Activated T-helper 1 cell treated with anti-CD3 and anti-CD28 coated beads, Interleukin-12 subunit alpha, Interleukin-12 subunit beta, Interleukin-2, Interleukin-4 antibody, amounts not matched to agents 30 ng/mL and 10 ng/mL and 1 ng/mL, durations not matched to agents 14 hours and 24 hours and 36 hours (primary cell): ENCODE measurements at regions not wholly inside any gene's neighbourhood (a gene's known extent, or its start where the extent isn't known, plus 50 kb on each side); places are given as distances from the start of the nearest gene placed in this dataset.

Experiments
- DNase-seq: peaks from one replicate; pipeline ENCODE4 v3.0.0; 2021; ENCODE audit warnings: low spot score
- H3K27ac Mint-ChIP-seq: one replicate; pipeline ENCODE4 v1.8.0; 2021; ENCODE audit warnings: mild to moderate bottlenecking, mixed read lengths
- H3K27me3 Mint-ChIP-seq: one replicate; pipeline ENCODE4 v1.8.0; 2022; ENCODE audit warnings: mild to moderate bottlenecking, moderate library complexity, mixed read lengths; ENCODE audit not compliant: insufficient read depth
- H3K36me3 Mint-ChIP-seq: one replicate; pipeline ENCODE4 v1.8.0; 2021; ENCODE audit warnings: low read depth, mixed read lengths
- H3K4me1 Mint-ChIP-seq: one replicate; pipeline ENCODE4 v1.8.0; 2021; ENCODE audit warnings: low read depth, mixed read lengths
- H3K4me3 Mint-ChIP-seq: one replicate; pipeline ENCODE4 v1.8.0; 2021; ENCODE audit warnings: mild to moderate bottlenecking, moderate library complexity, mixed read lengths
- H3K9me3 Mint-ChIP-seq: one replicate; pipeline ENCODE4 v1.8.0; 2021; ENCODE audit warnings: mixed read lengths
- intact Hi-C: fragments of 100-400 bp; cut with micrococcal nuclease; formaldehyde crosslinking; loops from one replicate; pipeline ENCODE4 v1.15.1; 2024

DNA sequence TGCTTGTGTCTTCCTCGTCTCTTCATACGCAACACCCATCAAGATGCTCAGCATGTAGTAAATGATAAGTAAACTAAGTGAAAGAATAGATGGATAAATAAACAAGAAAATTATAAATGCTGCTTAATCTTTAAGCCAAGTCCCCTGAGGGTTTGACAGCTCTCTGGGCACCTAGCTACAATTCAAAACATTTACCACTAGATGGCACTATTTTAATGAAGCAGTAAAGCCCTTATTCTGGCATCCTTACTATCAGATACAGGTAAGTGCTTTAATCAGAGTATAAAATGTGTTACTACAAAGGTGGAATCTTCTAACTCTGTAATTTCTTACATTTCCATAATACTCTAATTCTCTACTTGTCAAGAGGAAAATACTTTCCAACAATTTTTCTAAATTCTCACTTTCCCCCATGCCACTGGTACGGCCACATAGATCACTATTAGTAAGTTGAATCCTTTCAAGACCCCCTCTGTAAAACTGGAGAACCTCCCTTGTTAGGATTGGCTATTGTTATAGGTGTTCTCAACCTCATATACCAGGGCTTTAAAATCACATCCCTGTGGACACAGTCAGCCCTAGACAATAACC, 137.8 kb downstream of the BARHL2 start:
- Mint-ChIP-seq H3K4me3 (no peak overlapping the region), H3K9me3 (no peaks in the 10 kb centered on the region), H3K36me3 (no peaks in the 10 kb centered on the region), H3K27ac (no peak overlapping the region), H3K27me3 (peaks cover 5% of the 10 kb centered on the region), H3K4me1 (no peaks in the 10 kb centered on the region)
- intact Hi-C loops, result loop anchor here (1.0 to 10.0 kb wide), 2 partner anchors 385 to 586 kb away; no protein-coding TSS in a partner anchor
- no peak for DNase-seq

DNA sequence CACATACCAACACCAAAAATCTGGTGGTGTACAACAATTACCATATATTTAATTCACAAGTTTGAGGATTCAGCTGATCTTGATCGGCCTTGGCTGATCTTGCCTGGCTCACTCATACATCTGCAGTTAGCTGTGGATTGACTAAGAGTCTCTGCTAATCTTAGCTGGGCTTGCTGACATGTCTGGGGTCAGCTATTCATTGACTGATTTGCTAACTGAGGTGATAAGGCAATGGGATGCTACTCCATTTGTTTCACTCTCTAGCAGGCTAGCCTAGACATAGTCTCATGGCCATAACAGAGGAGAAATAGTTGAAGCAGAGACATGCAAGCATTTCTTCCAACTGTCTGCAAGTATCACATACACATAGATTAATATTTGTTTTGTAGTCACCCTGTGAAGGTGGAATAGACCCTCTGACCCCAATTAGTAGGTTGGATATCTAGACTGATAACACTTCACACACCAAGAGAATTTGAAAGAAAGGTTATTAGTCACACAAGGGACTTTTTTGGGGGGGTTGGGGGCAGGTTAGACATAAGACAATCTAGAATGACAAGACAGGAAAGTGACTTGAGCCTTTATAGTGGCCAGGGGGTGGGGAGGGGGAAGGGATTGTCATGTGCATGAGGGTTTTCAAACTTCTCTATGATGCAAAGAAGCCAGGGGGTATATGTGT, 142.3 kb downstream of the BARHL2 start:
- intact Hi-C loops, result loop anchor here (10.0 kb wide), 1 partner anchor 390 kb away; no protein-coding TSS in a partner anchor

DNA sequence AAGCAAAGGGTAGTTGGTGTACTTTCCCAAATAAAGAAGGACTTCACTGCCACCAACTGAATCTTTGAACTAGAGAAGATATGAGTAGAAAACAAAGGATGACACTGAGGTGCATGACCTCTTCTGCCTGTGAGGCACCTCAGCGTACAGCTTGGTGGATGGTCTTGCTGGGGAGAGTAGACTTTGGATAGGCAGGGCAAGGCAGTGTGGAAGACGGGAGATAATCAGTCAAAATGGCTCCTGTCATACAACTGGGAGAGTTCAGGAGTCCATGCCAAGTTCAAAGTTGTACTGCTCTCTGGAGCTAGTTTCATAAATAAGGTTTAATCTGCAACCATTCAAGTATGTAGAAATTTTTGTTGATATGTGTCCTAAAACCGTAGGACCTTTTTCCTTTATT, 143.4 kb downstream of the BARHL2 start:
- Mint-ChIP-seq H3K4me1 (no peaks in the 10 kb centered on the region), H3K27ac (no peak overlapping the region), H3K27me3 (no peaks in the 10 kb centered on the region), H3K9me3 (no peaks in the 10 kb centered on the region), H3K36me3 (no peaks in the 10 kb centered on the region), H3K4me3 (no peak overlapping the region)
- intact Hi-C loops, result loop anchor here (10.0 kb wide), 1 partner anchor 391 kb away; no protein-coding TSS in a partner anchor
- DNase-seq, result no peak

More for the DNA sequence above, 142.3 kb downstream of the BARHL2 start:
- Mint-ChIP-seq H3K27me3 (peaks cover 5% of the 10 kb centered on the region), H3K27ac (no peak overlapping the region), H3K36me3 (no peaks in the 10 kb centered on the region), H3K4me3 (no peak overlapping the region), H3K9me3 (no peaks in the 10 kb centered on the region), H3K4me1 (no peaks in the 10 kb centered on the region)
- no peak for DNase-seq

GRCh38 chr1:90572446-90572845, 144.7 kb downstream of the BARHL2 start:
- Mint-ChIP-seq H3K4me1 (no peaks in the 10 kb centered on the region), H3K36me3 (no peaks in the 10 kb centered on the region), H3K4me3 (no peak overlapping the region), H3K27me3 (no peaks in the 10 kb centered on the region), H3K27ac (no peak overlapping the region), H3K9me3 (no peaks in the 10 kb centered on the region)
- intact Hi-C loops, result loop anchor here (10.0 kb wide), 1 partner anchor 392 kb away; no protein-coding TSS in a partner anchor
- DNase-seq, result no peak

GRCh38 chr1:90568436-90568835, 148.7 kb downstream of the BARHL2 start:
- Mint-ChIP-seq H3K27ac (no peak overlapping the region), H3K36me3 (no peaks in the 10 kb centered on the region), H3K27me3 (no peaks in the 10 kb centered on the region), H3K4me1 (no peaks in the 10 kb centered on the region), H3K4me3 (no peak overlapping the region), H3K9me3 (no peaks in the 10 kb centered on the region)
- DNase-seq, result no peak
- intact Hi-C loops, result no loop called here

- Mint-ChIP-seq H3K9me3 (no peaks in the 10 kb centered on the region), H3K27ac (no peak overlapping the region), H3K4me1 (no peaks in the 10 kb centered on the region), H3K27me3 (no peaks in the 10 kb centered on the region), H3K36me3 (no peaks in the 10 kb centered on the region), H3K4me3 (no peak overlapping the region)
- no peak for DNase-seq
- intact Hi-C loops, result no loop called here
Observed at GRCh38 chr1:90564164-90564563, 152.9 kb downstream of the BARHL2 start.

DNA sequence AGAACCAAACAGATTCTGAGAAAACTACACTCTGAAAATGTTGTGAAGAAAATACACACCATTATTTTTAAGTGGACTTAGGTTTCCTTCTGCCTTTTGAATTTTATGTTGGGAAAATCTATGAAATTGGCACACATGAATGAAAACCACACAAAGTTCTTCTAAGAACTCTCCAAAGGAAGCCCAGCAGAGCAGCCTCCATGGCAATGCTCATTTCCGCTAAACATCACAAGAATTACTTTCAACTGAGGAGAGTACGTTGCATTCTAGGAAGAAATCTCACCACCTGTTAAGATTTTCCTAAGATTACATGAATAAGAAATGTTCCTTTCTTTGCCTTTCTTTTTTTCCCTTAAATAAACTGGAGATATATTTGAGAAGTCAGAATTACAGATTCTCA, 154.2 kb downstream of the BARHL2 start:
- H3K27ac Mint-ChIP-seq, result no peak overlapping the region
- no peak for DNase-seq
- no peaks in the 10 kb centered on the region for H3K36me3 Mint-ChIP-seq
- no peaks in the 10 kb centered on the region for H3K27me3 Mint-ChIP-seq
- H3K9me3 Mint-ChIP-seq, result no peaks in the 10 kb centered on the region
- no peaks in the 10 kb centered on the region for H3K4me1 Mint-ChIP-seq
- H3K4me3 Mint-ChIP-seq, result no peak overlapping the region
- intact Hi-C loops, result no loop called here

GRCh38 chr1:90561911-90562310, 155.2 kb downstream of the BARHL2 start:
- Mint-ChIP-seq H3K4me1 (no peaks in the 10 kb centered on the region), H3K27ac (no peak overlapping the region), H3K9me3 (no peaks in the 10 kb centered on the region), H3K36me3 (no peaks in the 10 kb centered on the region), H3K4me3 (no peak overlapping the region), H3K27me3 (peaks cover 2% of the 10 kb centered on the region)
- DNase-seq, result no peak
- intact Hi-C loops, result no loop called here

GRCh38 chr1:90561103-90561783, 155.9 kb downstream of the BARHL2 start:
- H3K4me3 Mint-ChIP-seq, result no peak overlapping the region
- H3K4me1 Mint-ChIP-seq, result no peaks in the 10 kb centered on the region
- H3K27me3 Mint-ChIP-seq, result peaks cover 2% of the 10 kb centered on the region
- H3K36me3 Mint-ChIP-seq, result no peaks in the 10 kb centered on the region
- no peak overlapping the region for H3K27ac Mint-ChIP-seq
- H3K9me3 Mint-ChIP-seq, result no peaks in the 10 kb centered on the region
- DNase-seq, result no peak
- intact Hi-C loops, result no loop called here

DNA sequence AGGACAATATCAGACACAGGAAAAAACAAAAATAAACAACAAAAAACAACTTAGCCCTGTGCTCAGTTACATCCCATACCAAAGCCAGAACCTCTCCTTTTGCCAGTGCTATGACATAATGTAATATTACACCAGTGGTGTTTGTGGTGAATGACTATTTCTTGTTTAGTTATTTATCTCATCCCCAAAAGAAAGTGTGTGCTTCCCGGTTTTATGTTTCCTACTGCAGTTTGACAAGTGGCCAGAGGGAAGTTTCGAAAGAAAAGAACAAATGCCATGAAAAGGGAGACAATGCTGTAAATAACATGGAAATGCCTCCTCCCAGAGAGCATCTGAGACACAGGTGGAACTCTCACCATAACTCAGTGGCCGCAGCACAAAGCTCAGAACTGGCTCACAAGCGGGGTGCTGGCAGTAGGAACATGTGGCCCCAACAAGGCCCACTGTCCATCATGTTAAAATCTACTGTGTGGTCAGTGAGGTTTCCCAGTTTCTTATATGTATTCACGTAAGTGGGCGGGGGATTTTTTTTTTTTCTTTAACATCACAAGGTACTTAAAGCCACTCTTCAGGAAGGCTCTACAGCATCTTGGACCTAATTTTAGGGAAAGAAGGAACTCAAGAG, 158.2 kb downstream of the BARHL2 start:
- no peaks in the 10 kb centered on the region for H3K9me3 Mint-ChIP-seq
- H3K4me1 Mint-ChIP-seq, result no peaks in the 10 kb centered on the region
- H3K36me3 Mint-ChIP-seq, result no peaks in the 10 kb centered on the region
- no peak overlapping the region for H3K27ac Mint-ChIP-seq
- H3K27me3 Mint-ChIP-seq, result peaks cover 2% of the 10 kb centered on the region
- intact Hi-C loops, result no loop called here
- no peak for DNase-seq
- H3K4me3 Mint-ChIP-seq, result no peak overlapping the region

DNA sequence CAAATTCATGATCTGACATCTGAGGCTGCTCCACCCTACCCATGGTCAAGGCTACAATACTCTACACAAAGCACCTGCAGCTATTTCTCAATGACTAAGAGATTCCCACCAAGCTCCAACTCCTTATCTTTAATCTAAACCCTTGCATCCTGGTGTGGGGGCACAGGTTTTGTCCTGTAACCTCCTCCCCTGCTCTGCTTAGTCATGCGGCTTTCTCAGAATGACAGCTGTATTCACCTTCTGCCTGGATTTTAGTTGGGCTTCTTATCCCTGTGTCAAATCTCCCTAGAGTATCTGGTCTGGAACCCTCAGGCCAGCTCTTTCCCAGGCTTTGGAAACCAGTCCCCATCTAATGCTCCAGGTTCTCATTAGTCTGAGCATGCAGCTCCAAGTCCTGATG, 159.0 kb downstream of the BARHL2 start:
- H3K27ac Mint-ChIP-seq, result no peak overlapping the region
- DNase-seq, result no peak
- H3K4me1 Mint-ChIP-seq, result no peaks in the 10 kb centered on the region
- no peaks in the 10 kb centered on the region for H3K9me3 Mint-ChIP-seq
- H3K27me3 Mint-ChIP-seq, result peaks cover 2% of the 10 kb centered on the region
- H3K4me3 Mint-ChIP-seq, result no peak overlapping the region
- intact Hi-C loops, result no loop called here
- no peaks in the 10 kb centered on the region for H3K36me3 Mint-ChIP-seq

DNA sequence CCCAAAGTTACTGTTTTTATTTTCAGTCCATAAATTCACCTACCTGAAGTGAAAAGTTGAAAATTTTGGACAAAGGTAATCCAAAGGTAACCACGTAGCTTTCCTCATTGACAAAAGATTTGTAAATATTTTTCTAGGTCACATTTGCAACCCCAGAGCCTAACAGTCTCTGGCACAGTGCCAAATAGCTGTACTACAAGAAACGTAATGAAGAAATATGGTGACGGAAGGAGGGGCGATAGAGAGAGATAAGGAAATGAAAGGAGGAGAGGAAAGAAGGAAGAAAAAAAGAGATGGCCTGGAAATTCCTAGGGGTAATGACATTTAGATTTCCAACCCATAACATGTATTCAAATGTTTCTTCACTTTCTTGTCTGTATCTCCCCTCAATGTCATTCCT, 159.4 kb downstream of the BARHL2 start:
- intact Hi-C loops, result no loop called here
- Mint-ChIP-seq H3K27me3 (peaks cover 2% of the 10 kb centered on the region), H3K36me3 (no peaks in the 10 kb centered on the region), H3K27ac (no peak overlapping the region), H3K4me1 (no peaks in the 10 kb centered on the region), H3K9me3 (no peaks in the 10 kb centered on the region), H3K4me3 (no peak overlapping the region)
- DNase-seq, result no peak
